ENCODE measurements at regions not wholly inside any gene's neighbourhood (a gene's known extent, or its start where the extent isn't known, plus 50 kb on each side); places are given as distances from the start of the nearest gene placed in this dataset.

DNA sequence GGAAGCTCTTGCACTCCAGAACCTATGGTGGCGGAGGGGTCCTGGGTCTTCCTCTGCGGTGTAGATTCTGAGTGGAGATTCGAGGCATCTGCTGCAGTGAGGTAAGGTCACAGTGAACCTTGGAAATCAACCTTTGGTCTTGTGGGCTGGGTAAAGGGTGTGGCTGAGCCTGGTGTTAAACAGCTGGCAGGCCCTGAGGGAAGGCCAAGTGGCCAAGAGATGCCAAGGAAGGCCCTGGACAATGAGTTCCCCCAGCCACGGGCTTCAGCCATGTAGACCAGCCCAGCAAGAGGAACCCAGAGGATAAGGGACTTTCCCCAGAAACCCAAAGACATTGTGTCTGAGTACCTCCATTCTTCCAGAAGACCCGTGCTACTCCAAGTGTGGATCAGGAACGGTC is 137.2 kb upstream of the ETS2 start:
- H3K9me3 ChIP-seq (ENCODE audit: severe bottlenecking), result no peaks in the 10 kb centered on the region
- H3K27ac ChIP-seq (ENCODE audit: poor library complexity, severe bottlenecking), result no peak overlapping the region
- no peaks in the 10 kb centered on the region for H3K36me3 ChIP-seq (ENCODE audit: low read depth)
- H3K4me1 ChIP-seq (ENCODE audit: insufficient read depth, poor library complexity, severe bottlenecking), result no peaks in the 10 kb centered on the region
- TF ChIP-seq, protein P1, sequence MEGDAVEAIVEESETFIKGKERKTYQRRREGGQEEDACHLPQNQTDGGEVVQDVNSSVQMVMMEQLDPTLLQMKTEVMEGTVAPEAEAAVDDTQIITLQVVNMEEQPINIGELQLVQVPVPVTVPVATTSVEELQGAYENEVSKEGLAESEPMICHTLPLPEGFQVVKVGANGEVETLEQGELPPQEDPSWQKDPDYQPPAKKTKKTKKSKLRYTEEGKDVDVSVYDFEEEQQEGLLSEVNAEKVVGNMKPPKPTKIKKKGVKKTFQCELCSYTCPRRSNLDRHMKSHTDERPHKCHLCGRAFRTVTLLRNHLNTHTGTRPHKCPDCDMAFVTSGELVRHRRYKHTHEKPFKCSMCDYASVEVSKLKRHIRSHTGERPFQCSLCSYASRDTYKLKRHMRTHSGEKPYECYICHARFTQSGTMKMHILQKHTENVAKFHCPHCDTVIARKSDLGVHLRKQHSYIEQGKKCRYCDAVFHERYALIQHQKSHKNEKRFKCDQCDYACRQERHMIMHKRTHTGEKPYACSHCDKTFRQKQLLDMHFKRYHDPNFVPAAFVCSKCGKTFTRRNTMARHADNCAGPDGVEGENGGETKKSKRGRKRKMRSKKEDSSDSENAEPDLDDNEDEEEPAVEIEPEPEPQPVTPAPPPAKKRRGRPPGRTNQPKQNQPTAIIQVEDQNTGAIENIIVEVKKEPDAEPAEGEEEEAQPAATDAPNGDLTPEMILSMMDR (IDR thresholded peaks at IDR 0.05; ENCODE audit: poor library complexity, severe bottlenecking), result no peak
- ATAC-seq (ENCODE audit: low read depth) (no peak), DNase-seq (ENCODE audit: low spot score) (no peak)
- H3K4me3 ChIP-seq (ENCODE audit: severe bottlenecking), result no peak overlapping the region
- no peaks in the 10 kb centered on the region for H3K27me3 ChIP-seq (ENCODE audit: insufficient read depth, poor library complexity, severe bottlenecking)

DNA sequence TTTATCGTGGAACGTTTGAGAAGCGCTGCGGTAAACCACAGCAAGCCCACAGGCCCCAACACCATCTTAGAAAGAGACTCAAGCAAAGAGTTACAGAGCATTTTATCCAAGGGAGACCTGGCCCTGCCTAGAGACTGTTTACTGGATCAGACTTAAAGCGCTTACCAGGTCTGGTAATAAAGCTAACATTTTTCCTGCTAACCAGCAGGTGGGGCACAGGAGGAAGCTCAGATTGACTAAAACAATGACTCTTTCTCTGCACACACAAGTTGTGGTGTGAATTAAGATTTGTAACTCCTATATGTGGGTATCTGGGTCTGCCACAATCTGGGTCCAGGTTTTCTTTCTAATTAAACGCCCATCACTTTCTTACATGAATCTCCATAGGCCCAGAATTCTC is 136.5 kb upstream of the ETS2 start:
- 0 out of 3 replicates have a peak, but pooled peaks have one; percentile 45 for ATAC-seq (ENCODE audit: low read depth)
- Histone ChIP-seq H3K27me3 (ENCODE audit: insufficient read depth, poor library complexity, severe bottlenecking) (no peaks in the 10 kb centered on the region), H3K27ac (ENCODE audit: poor library complexity, severe bottlenecking) (no peak overlapping the region), H3K4me3 (ENCODE audit: severe bottlenecking) (no peak overlapping the region), H3K36me3 (ENCODE audit: low read depth) (no peaks in the 10 kb centered on the region), H3K9me3 (ENCODE audit: severe bottlenecking) (no peaks in the 10 kb centered on the region), H3K4me1 (ENCODE audit: insufficient read depth, poor library complexity, severe bottlenecking) (no peaks in the 10 kb centered on the region)
- no peak for DNase-seq (ENCODE audit: low spot score)
- TF ChIP-seq, protein P1 (IDR thresholded peaks at IDR 0.05; ENCODE audit: poor library complexity, severe bottlenecking), result peak; percentile 59

DNA sequence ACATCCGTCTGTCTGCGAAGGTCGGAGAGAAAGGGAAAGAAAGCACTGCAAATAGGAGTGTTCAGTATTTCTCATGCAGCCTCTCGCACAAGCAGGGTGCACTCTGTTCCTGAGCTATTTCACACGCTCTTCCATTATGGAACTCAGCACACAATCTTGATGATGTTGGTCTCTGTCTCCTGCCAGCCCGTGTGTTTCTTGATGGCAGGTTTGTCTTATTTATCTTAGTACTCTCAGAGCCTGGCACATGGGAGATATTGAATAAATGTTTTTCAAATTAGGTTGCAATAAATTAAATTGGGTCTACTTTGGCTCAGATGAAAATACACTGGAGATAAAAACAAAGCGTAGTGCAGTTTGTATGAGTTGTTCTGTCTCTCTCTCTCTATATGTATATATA is 134.9 kb upstream of the ETS2 start:
- no peak for DNase-seq (ENCODE audit: low spot score)
- Histone ChIP-seq H3K4me3 (ENCODE audit: severe bottlenecking) (no peak overlapping the region), H3K4me1 (ENCODE audit: insufficient read depth, poor library complexity, severe bottlenecking) (no peaks in the 10 kb centered on the region), H3K9me3 (ENCODE audit: severe bottlenecking) (no peaks in the 10 kb centered on the region), H3K36me3 (ENCODE audit: low read depth) (no peaks in the 10 kb centered on the region), H3K27ac (ENCODE audit: poor library complexity, severe bottlenecking) (no peak overlapping the region), H3K27me3 (ENCODE audit: insufficient read depth, poor library complexity, severe bottlenecking) (no peaks in the 10 kb centered on the region)
- TF ChIP-seq, protein P1 (IDR thresholded peaks at IDR 0.05; ENCODE audit: poor library complexity, severe bottlenecking), result no peak
- ATAC-seq (ENCODE audit: low read depth), result no peak

DNA sequence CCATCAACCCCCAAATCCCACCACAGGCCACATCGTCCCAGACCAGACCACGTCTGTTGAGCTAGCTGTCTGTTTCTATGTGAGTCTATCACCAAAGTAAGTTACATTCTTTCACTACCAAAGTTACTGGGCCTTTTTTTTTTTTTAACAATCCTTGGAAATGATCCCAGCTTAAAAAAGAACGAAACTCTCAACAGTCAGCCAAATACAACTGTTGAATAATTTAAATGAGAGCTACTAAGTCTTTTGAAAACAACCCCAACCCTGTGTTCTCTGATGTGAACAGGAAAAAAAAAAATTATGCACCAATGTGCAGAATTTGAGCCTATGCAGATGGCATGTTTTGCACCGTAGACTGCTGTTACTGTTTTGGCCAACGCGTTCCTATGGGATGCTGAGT is 134.0 kb upstream of the ETS2 start:
- no peak for ATAC-seq (ENCODE audit: low read depth)
- Histone ChIP-seq H3K36me3 (ENCODE audit: low read depth) (no peaks in the 10 kb centered on the region), H3K27me3 (ENCODE audit: insufficient read depth, poor library complexity, severe bottlenecking) (no peaks in the 10 kb centered on the region), H3K4me1 (ENCODE audit: insufficient read depth, poor library complexity, severe bottlenecking) (no peaks in the 10 kb centered on the region), H3K9me3 (ENCODE audit: severe bottlenecking) (no peaks in the 10 kb centered on the region), H3K27ac (ENCODE audit: poor library complexity, severe bottlenecking) (no peak overlapping the region), H3K4me3 (ENCODE audit: severe bottlenecking) (no peak overlapping the region)
- TF ChIP-seq, protein P1 (IDR thresholded peaks at IDR 0.05; ENCODE audit: poor library complexity, severe bottlenecking), result no peak
- no peak for DNase-seq (ENCODE audit: low spot score)

DNA sequence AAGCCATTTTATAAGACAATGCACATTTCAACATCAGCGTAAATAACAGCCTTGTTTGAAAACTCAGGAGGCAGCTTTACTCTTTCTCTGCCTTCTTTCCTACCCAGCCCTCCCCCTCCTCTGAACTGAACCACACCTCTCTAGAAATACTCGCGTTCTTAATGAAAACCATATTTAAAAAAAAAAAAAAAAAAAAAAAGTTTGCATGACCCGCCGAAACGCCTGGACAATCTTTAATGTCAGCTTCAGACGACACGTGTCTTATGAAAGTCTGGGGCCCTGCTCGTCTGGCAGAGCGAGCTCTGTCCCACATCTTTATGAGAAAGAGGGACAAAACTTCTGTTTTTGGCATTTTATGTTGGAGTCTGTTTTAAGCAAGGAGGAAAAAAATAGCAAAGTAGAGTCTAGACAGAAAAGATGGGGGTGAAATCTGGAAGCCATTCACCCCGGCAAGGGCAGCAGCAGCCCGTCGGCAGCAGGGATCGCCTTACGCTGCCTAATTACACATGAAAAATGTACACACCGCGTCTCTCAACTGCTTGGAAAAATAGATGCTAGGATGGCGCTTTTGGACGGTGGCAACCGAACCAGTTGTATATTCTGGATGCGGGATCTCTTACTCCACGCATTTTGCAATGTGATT is 130.4 kb upstream of the ETS2 start:
- DNase-seq (ENCODE audit: low spot score) (no peak), ATAC-seq (ENCODE audit: low read depth) (no peak)
- Histone ChIP-seq H3K36me3 (ENCODE audit: low read depth) (no peaks in the 10 kb centered on the region), H3K4me1 (ENCODE audit: insufficient read depth, poor library complexity, severe bottlenecking) (peaks cover 9% of the 10 kb centered on the region), H3K9me3 (ENCODE audit: severe bottlenecking) (no peaks in the 10 kb centered on the region), H3K27ac (ENCODE audit: poor library complexity, severe bottlenecking) (no peak overlapping the region), H3K27me3 (ENCODE audit: insufficient read depth, poor library complexity, severe bottlenecking) (no peaks in the 10 kb centered on the region), H3K4me3 (ENCODE audit: severe bottlenecking) (no peak overlapping the region)
- TF ChIP-seq, protein P1 (IDR thresholded peaks at IDR 0.05; ENCODE audit: poor library complexity, severe bottlenecking), result no peak
